Lung (tissue), 11 donors: ENCODE measurements at regions not wholly inside any gene's neighbourhood (a gene's known extent, or its start where the extent isn't known, plus 50 kb on each side); places are given as distances from the start of the nearest gene placed in this dataset.
"Not testable (repeated sequence)": the region's sequence is repeated elsewhere in the genome, so short reads cannot be mapped to it uniquely, and the experiment has no call there.

ENCODE experiments used
- ATAC-seq: fragments of 200-7000 bp; cut with Tn5 transposase; one replicate; pipeline ENCODE4 v1.9.1; 2020; ENCODE audit warnings: moderate number of reproducible peaks; ENCODE audit not compliant: insufficient read depth, low FRiP score
- DNase-seq, 3 donors: peaks; one replicate each; pipeline ENCODE4 v3.0.0-alpha.2; 2013 to 2017
- H3K27ac ChIP-seq, 2 donors: one replicate each; pipeline ENCODE4 v1.5.1; 2013; ENCODE audit warnings: mild to moderate bottlenecking in 2 of 2, moderate library complexity in 2 of 2, control low read depth in 1 of 2, inconsistent platforms in 1 of 2, low read depth in 1 of 2, low read length in 1 of 2
- H3K27me3 ChIP-seq, 3 donors: one replicate each; pipeline ENCODE4 v1.5.1; 2013; ENCODE audit warnings: low read length in 2 of 3; ENCODE audit not compliant: control insufficient read depth in 3 of 3, insufficient read depth in 3 of 3
- H3K36me3 ChIP-seq, 4 donors: one replicate each; pipeline ENCODE4 v1.5.1; 2013; ENCODE audit warnings: low read length in 4 of 4, mild to moderate bottlenecking in 1 of 4, moderate library complexity in 1 of 4; ENCODE audit not compliant: control insufficient read depth in 4 of 4, insufficient read depth in 4 of 4
- H3K4me1 ChIP-seq, 5 donors: one replicate each; pipeline ENCODE4 v1.5.1; 2013; ENCODE audit warnings: low read length in 5 of 5, mild to moderate bottlenecking in 2 of 5, moderate library complexity in 1 of 5; ENCODE audit not compliant: control insufficient read depth in 5 of 5, insufficient read depth in 5 of 5
- H3K4me3 ChIP-seq: one replicate; pipeline ENCODE4 v1.5.1; 2013; ENCODE audit warnings: mild to moderate bottlenecking, control low read depth, moderate library complexity
- H3K9ac ChIP-seq, 2 donors: one replicate each; pipeline ENCODE4 v1.5.1; 2013; ENCODE audit warnings: low read length in 2 of 2, control low read depth in 1 of 2; ENCODE audit not compliant: insufficient read depth in 1 of 2
- H3K9me3 ChIP-seq, 4 donors: one replicate each; pipeline ENCODE4 v1.5.1; 2013; ENCODE audit warnings: low read length in 3 of 4, mild to moderate bottlenecking in 1 of 4, moderate library complexity in 1 of 4; ENCODE audit not compliant: control insufficient read depth in 4 of 4, insufficient read depth in 3 of 4
- CTCF ChIP-seq: IDR thresholded peaks from 2 replicates; pipeline ENCODE4 v1.5.1; 2012; ENCODE audit warnings: mild to moderate bottlenecking; ENCODE audit errors: control extremely low read depth, extremely low read depth
- WGBS, 2 donors: extraction: QIAGEN DNeasy Blood & Tissue Kit; methylation state at CpG; one replicate each; pipeline ENCODE4 v1.1.7; 2013; 5-methylcytosine and 5-hydroxymethylcytosine counted together
- donor health status: control.
- donor health status: control.
- donor health status: Bipolar disorder and iron deficiency.
- donor health status: healthy.
- donor health status: DM: yes; HTN: yes; CAD: no.

GRCh38 chr6:139881728-139882211 is 507.3 kb upstream of the CITED2 start:
- Histone ChIP-seq H3K4me3 (no peak overlapping the region), H3K27ac (peak overlapping the region in 1 of 2 donors; percentile 9), H3K36me3 (no peaks in the 10 kb centered on the region), H3K9ac (no peak overlapping the region), H3K27me3 (no peaks in the 10 kb centered on the region), H3K9me3 (no peaks in the 10 kb centered on the region), H3K4me1 (peaks cover 0 to 13% (median 2%) of the 10 kb centered on the region in 5 donors)
- TF ChIP-seq CTCF: peak; percentile 15
- 83 to 85% methylated on average over 2 of the region's 2 CpGs for WGBS, 2 donors
- DNase-seq: peak in 1 of 3 donors; percentile 43
- no peak for ATAC-seq

GRCh38 chr6:139881236-139881635 is 506.8 kb upstream of the CITED2 start:
- no peak overlapping the region for H3K4me3 ChIP-seq
- H3K36me3 ChIP-seq: no peaks in the 10 kb centered on the region
- no peak overlapping the region for H3K9ac ChIP-seq
- peaks cover 0 to 13% (median 2%) of the 10 kb centered on the region in 5 donors for H3K4me1 ChIP-seq
- no peak for DNase-seq
- no peaks in the 10 kb centered on the region for H3K27me3 ChIP-seq
- 72 to 84% methylated on average over 4 of the region's 4 CpGs for WGBS, 2 donors
- no peak for ATAC-seq
- no peak for TF ChIP-seq CTCF
- H3K27ac ChIP-seq: no peak overlapping the region
- no peaks in the 10 kb centered on the region for H3K9me3 ChIP-seq

- Histone ChIP-seq H3K27ac (no peak overlapping the region), H3K4me1 (peaks cover 0 to 13% (median 2%) of the 10 kb centered on the region in 5 donors), H3K4me3 (no peak overlapping the region), H3K36me3 (no peaks in the 10 kb centered on the region), H3K9ac (no peak overlapping the region), H3K27me3 (no peaks in the 10 kb centered on the region), H3K9me3 (no peaks in the 10 kb centered on the region)
- DNase-seq (no peak), ATAC-seq (no peak)
- 76 to 85% methylated on average over 5 of the region's 5 CpGs for WGBS, 2 donors
- no peak for TF ChIP-seq CTCF
Measured at GRCh38 chr6:139879823-139880356, 505.4 kb upstream of the CITED2 start.

DNA sequence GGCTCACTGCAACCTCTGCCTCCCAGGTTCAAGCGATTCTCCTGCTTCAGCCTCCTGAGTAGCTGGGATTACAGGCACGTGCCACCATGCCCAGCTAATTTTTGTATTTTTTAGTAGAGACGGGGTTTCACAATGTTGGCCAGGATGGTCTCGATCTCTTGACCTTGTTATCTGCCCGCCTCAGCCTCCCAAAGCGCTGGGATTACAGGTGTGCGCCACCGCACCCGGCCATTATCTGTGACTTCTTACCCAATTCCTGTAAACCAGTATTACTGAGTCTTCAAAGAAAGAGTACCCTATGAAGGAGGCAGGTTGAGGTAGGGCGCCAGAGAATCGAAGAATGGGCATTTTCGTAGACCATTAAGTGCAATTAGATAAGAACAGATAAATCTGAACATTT is 504.8 kb upstream of the CITED2 start:
- ATAC-seq, H3K9ac ChIP-seq, DNase-seq, H3K9me3 ChIP-seq, H3K27me3 ChIP-seq, H3K27ac ChIP-seq, H3K36me3 ChIP-seq, H3K4me3 ChIP-seq: not testable (repeated sequence)
- H3K4me1 ChIP-seq: peaks cover 0 to 13% (median 2%) of the 10 kb centered on the region in 5 donors
- 96% methylated on average over 12 of the region's 12 CpGs for WGBS, 2 donors
